ENCODE measurements at regions not wholly inside any gene's neighbourhood (a gene's known extent, or its start where the extent isn't known, plus 50 kb on each side); places are given as distances from the start of the nearest gene placed in this dataset.

GRCh38 chr5:112012104-112012503 is 255.1 kb upstream of the NREP start:
- DNase-seq (ENCODE audit: low read depth, low spot score) (peak; percentile 67), FAIRE-seq (no peak)
- Histone ChIP-seq H2AFZ (ENCODE audit: low read depth, low read length) (no peak overlapping the region), H3K4me3 (replicated peaks in 1 of 3; ENCODE audit: insufficient read depth in 1 of 3, low read depth in 1 of 3, low read length in 3 of 3) (no peak overlapping the region), H3K27me3 (ENCODE audit: control insufficient read depth in 2 of 2, insufficient read depth in 2 of 2, low read length in 2 of 2) (no peaks in the 10 kb centered on the region), H3K4me2 (ENCODE audit: insufficient read depth, low read length) (no peak overlapping the region), H3K27ac (ENCODE audit: insufficient read depth, low read depth, low read length) (no peak overlapping the region), H3K9me3 (replicated peaks; ENCODE audit: control insufficient read depth, insufficient read depth, low read length) (no peaks in the 10 kb centered on the region), H4K20me1 (replicated peaks; ENCODE audit: control insufficient read depth, extremely low read depth, insufficient read depth, low read length) (no peaks in the 10 kb centered on the region), H3K36me3 (ENCODE audit: control insufficient read depth in 2 of 2, extremely low read depth in 1 of 2, insufficient read depth in 2 of 2, low read length in 2 of 2) (no peaks in the 10 kb centered on the region), H3K9me1 (replicated peaks; ENCODE audit: control insufficient read depth, extremely low read depth, insufficient read depth, low read length) (no peaks in the 10 kb centered on the region), H3K79me2 (ENCODE audit: control insufficient read depth, insufficient read depth, low read length) (no peaks in the 10 kb centered on the region), H3K4me1 (ENCODE audit: control insufficient read depth, extremely low read depth, insufficient read depth, low read length) (peaks cover 2% of the 10 kb centered on the region), H3K9ac (replicated peaks; ENCODE audit: extremely low read depth, insufficient read depth, low read length) (no peak overlapping the region)
- ChIA-PET POLR2A (no interaction called here), CTCF (no interaction called here)
- BruUV-seq (replicated peaks): no TSS peak
- TF ChIP-seq JUN (IDR thresholded peaks at IDR 0.05; ENCODE audit: borderline replicate concordance, insufficient read depth, insufficient read length, low read depth): no peak
- no peak for TF ChIP-seq MYC (IDR thresholded peaks at IDR 0.05; ENCODE audit: low read depth, low read length)
- no peak for TF ChIP-seq POLR2AphosphoS5 (IDR thresholded peaks at IDR 0.05; ENCODE audit: insufficient read depth, low read depth, low read length)
- TF ChIP-seq, protein P1, sequence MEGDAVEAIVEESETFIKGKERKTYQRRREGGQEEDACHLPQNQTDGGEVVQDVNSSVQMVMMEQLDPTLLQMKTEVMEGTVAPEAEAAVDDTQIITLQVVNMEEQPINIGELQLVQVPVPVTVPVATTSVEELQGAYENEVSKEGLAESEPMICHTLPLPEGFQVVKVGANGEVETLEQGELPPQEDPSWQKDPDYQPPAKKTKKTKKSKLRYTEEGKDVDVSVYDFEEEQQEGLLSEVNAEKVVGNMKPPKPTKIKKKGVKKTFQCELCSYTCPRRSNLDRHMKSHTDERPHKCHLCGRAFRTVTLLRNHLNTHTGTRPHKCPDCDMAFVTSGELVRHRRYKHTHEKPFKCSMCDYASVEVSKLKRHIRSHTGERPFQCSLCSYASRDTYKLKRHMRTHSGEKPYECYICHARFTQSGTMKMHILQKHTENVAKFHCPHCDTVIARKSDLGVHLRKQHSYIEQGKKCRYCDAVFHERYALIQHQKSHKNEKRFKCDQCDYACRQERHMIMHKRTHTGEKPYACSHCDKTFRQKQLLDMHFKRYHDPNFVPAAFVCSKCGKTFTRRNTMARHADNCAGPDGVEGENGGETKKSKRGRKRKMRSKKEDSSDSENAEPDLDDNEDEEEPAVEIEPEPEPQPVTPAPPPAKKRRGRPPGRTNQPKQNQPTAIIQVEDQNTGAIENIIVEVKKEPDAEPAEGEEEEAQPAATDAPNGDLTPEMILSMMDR (IDR thresholded peaks at IDR 0.05; ENCODE audit: extremely low read depth in 1 of 2, insufficient read depth in 1 of 2, low read depth in 1 of 2, low read length in 2 of 2): no peak
- no peak for TF ChIP-seq GATA2 (IDR thresholded peaks at IDR 0.05; ENCODE audit: insufficient read depth, insufficient read length, low read depth, low read length)
- no peak for TF ChIP-seq EZH2 (IDR thresholded peaks at IDR 0.05; ENCODE audit: borderline replicate concordance, low read depth, low read length, severe bottlenecking)
- TF ChIP-seq, protein P2, sequence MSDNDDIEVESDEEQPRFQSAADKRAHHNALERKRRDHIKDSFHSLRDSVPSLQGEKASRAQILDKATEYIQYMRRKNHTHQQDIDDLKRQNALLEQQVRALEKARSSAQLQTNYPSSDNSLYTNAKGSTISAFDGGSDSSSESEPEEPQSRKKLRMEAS (IDR thresholded peaks at IDR 0.05; ENCODE audit: insufficient read depth, insufficient read length): no peak
- TF ChIP-seq FOS (IDR thresholded peaks at IDR 0.05; ENCODE audit: borderline replicate concordance, insufficient read depth, low read length): no peak
- TF ChIP-seq POLR2A (IDR thresholded peaks at IDR 0.05; ENCODE audit: low read depth, low read length): no peak
- intact Hi-C loops (cut with micrococcal nuclease) (no loop called here), dilution Hi-C loops (cut with MboI; ENCODE audit: extremely low pct_ligation_motif_present, low sequenced_read_pairs) (no loop called here)
